ENCODE measurements at regions not wholly inside any gene's neighbourhood (a gene's known extent, or its start where the extent isn't known, plus 50 kb on each side); places are given as distances from the start of the nearest gene placed in this dataset.

DNA sequence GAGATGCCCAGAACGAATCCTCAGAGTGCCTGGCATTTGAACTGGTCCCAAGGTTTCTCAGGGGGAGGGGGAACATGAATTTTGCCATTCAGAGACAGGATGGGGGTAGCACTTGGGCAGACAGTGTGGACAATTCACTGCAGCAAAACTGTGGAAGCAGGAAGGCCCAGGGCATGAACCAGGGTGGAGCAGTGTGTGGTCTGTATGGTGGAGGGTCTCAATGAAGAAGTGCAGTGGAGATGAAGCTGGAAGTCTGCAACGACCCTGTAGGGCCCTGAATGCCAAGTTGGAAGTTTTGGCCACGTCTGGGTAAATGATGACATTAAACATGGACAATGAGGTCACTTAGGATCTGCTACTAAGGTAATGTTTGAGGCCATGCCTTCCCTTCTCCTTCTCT, 273.9 kb downstream of the CDK5RAP2 start:
- TF ChIP-seq, protein P1, sequence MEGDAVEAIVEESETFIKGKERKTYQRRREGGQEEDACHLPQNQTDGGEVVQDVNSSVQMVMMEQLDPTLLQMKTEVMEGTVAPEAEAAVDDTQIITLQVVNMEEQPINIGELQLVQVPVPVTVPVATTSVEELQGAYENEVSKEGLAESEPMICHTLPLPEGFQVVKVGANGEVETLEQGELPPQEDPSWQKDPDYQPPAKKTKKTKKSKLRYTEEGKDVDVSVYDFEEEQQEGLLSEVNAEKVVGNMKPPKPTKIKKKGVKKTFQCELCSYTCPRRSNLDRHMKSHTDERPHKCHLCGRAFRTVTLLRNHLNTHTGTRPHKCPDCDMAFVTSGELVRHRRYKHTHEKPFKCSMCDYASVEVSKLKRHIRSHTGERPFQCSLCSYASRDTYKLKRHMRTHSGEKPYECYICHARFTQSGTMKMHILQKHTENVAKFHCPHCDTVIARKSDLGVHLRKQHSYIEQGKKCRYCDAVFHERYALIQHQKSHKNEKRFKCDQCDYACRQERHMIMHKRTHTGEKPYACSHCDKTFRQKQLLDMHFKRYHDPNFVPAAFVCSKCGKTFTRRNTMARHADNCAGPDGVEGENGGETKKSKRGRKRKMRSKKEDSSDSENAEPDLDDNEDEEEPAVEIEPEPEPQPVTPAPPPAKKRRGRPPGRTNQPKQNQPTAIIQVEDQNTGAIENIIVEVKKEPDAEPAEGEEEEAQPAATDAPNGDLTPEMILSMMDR (IDR thresholded peaks at IDR 0.05; ENCODE audit: low read depth, low read length, poor library complexity, severe bottlenecking), result no peak
- TF ChIP-seq EZH2phosphoT487 (IDR thresholded peaks at IDR 0.05; ENCODE audit: borderline replicate concordance, low read length), result no peak

Measured in DOHH2 (cell line).